GM18951 (cell line): ENCODE measurements at regions not wholly inside any gene's neighbourhood (a gene's known extent, or its start where the extent isn't known, plus 50 kb on each side); places are given as distances from the start of the nearest gene placed in this dataset.

ENCODE experiments used
- POLR2A ChIP-seq: IDR thresholded peaks from 4 replicates; pipeline ENCODE4 v1.6.1; 2011; ENCODE audit warnings: mild to moderate bottlenecking; ENCODE audit not compliant: insufficient read length, insufficient read depth; ENCODE audit errors: extremely low read depth
- in situ Hi-C: fragments of 300-500 bp; cut with MboI; formaldehyde crosslinking; loops from one replicate; pipeline ENCODE4 v1.12.0; 2022; ENCODE audit warnings: low sequenced_read_pairs, mixed read lengths, inconsistent platforms; ENCODE audit not compliant: unreplicated experiment

DNA sequence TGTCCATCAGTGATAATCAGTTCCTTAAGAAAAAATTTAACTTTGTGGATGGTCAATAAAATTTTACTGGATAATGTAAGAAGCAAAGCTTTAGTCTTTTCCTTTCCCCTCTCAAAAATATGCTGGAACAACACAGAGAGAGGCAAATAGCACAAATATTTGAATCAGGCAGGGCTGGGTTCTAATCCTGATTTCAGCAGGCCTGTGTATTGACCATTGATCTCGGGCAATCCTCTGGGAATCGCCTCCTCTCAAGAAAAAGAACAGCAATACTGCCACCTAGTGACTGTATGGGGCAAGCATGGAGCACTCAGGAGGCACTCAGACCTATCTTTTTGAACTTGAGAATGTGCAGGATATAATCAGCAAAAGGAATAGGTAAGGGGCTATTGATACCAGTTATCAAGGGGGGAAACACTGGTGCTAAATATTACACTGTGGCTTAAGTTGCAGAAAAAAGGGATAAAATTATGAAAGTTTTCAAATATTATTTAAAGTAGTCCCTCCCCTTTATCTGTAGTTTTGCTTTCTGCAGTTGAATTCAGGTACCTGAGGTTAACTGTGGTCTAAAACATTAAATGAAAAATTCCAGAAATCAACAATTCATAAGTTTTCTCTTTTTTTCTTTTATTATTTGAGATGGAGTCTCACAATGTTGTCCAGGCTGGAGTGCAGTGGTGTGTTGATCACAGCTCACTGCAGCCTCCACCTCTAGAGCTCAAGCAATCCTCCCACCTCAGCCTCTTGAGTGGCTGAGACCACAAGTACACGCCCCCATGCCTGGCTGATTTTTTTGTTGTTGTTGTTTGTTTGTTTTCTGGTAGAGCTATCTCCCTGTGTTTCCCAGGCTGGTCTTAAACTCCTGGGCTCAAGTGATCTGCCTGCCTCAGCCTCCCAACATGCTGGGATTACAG is 91.8 kb upstream of the NHSL1 start:
- no peak for TF ChIP-seq POLR2A
- in situ Hi-C loops = loop anchor here (25.0 kb wide), 1 partner anchor 771 kb away; the partner anchor contains the start of gene CITED2

DNA sequence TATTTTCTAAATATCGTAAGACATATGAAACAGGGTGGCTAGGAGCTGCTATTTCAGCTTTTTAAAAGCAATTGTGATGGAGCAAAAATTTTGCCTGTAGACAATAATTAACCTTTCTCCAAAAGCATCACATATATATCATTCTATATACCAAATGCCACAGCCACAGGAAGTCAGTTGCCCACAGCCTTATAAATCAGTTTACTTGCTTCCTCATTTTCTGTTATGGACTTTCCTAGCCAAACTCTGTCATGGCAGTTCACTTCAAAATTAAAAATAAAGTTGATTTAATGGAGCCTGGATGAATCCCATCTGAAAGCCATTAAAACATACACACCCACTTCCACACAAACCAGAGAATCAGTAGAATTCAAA is 93.4 kb upstream of the NHSL1 start:
- TF ChIP-seq POLR2A = no peak
- in situ Hi-C loops = loop anchor here (25.0 kb wide), 1 partner anchor 770 kb away; the partner anchor contains the start of gene CITED2

DNA sequence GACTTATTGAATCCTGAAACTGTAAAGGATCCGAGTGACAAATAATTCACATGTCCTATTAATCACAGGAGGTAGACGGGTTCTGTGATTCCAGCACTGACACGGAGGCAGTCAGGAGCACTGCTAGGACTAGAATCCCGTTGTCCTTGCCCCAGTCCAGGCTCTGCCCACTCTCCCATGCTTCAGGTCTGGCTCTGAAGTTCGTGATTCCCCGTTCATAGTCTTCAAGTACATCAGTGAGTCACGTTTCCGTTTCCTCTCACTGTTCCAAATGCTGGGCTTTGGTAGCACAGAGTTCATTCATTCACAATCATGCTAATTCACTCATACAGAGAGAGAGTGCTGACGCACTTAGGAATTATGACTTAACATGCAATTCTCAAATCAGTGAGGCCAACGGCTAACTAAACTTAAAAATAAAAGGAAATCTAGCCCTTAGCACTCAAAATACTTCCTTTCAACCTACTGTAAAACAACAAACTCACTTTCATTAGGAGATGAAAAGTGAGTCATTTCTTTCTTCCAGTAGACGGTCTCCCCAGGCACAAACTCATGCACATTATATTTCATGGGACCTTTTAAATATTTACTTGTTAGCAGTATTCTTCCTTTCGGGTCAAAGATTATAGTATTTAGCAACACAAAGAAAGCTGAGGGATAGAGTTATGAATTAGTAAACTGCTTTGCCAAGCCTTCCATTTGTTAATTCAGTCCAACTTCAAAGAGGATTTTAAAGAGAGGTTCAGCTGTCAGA is 94.0 kb upstream of the NHSL1 start:
- no peak for TF ChIP-seq POLR2A
- in situ Hi-C loops = loop anchor here (25.0 kb wide), 1 partner anchor 769 kb away; the partner anchor contains the start of gene CITED2

DNA sequence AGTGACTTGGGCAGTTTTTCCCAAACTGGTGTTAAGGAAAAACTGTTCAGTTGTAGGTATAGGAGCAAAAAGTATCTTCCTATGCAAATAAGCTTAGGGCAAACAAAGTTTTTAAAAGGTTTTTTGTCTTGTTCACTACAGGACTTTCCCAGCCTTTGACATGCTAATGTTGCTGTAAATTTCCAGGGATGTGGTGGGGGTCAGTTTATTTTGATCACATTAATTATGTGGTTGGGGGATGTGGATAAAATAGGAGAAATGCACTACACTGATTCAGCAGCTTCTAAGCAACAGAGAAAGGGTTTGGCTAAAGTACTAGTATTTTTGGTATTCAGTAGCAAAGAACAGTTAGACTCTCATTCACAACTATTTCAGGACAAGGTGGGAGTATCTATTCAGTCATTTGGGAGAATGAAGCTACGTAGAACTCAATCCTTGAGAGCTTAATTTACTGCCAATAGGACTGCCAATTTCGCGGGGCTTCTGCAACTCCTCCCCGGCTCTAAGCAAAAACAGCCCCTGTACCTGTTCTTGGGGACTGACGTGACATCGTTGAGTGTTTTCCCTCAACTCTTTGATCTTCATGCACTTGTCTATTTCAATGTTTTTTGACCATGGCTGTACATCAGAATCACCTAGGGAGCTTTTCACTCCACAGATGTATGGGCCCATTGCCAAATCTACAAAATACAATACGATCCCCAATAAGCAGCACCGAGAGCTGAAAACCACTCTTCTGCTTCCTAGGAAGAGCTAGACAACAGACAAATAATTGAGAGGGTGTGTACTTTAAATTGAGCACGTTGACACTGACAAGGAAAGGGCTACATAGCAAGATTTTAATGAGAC is 94.8 kb upstream of the NHSL1 start:
- no peak for TF ChIP-seq POLR2A
- in situ Hi-C loops = loop anchor here (25.0 kb wide), 1 partner anchor 768 kb away; the partner anchor contains the start of gene CITED2

DNA sequence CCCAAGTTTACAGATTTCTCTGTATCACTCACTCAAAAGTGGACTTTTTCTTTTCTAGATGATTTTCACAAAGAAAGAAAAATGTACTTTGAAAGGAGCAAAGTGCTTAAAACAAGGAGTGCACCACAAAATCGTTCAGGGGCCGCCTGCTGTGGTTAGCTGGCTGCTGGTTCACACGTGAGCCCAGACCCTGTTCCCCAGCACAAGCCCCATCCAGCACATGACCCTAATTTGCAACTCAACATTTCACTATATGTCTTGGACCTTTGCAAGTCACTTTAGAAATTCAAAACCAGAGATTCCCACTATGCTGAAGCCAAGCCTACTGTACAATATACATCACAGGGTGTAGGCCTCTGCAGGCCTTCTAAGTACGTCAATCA is 95.5 kb upstream of the NHSL1 start:
- in situ Hi-C loops = loop anchor here (25.0 kb wide), 1 partner anchor 768 kb away; the partner anchor contains the start of gene CITED2

DNA sequence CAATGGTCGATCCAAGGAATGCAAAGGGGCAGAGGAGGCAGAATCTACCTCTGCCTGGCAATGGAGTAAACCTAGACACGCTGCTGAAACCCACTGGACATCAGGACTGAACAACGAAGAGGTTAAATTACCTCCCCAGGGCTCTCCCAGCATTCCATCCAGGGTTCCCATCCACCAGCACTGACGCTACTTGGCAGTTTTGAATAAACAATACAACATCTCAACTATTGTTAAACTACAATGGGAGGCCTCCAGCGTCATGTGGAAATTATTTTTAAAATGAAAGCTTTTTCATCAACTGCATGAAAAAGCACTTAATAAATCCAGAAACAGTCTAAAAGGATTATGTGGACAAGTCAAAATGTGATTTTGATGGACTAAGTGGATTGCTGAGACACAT is 96.8 kb upstream of the NHSL1 start:
- TF ChIP-seq POLR2A = no peak
- in situ Hi-C loops = loop anchor here (25.0 kb wide), 1 partner anchor 766 kb away; the partner anchor contains the start of gene CITED2

More for the DNA sequence above, 95.5 kb upstream of the NHSL1 start:
- no peak for TF ChIP-seq POLR2A

DNA sequence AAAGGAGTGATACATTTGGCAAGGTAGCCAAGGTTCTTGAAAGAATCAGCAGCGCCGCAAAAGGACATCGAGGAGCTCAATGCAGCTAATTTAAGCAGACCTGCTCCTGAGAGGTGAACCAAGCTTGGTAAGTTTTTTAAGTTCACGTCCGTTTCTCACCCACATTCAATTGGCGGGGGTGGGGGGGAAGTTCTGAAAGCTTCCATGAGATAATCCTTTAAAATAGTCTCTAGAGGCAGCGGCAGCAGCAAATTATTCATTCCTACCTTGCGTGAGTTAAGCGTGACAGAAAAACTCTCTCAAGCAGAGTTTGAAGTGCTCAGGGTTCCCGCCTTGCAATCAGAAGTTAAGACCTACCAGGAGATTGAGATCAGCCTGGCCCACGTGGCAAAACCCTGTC is 97.3 kb upstream of the NHSL1 start:
- in situ Hi-C loops = loop anchor here (25.0 kb wide), 1 partner anchor 766 kb away; the partner anchor contains the start of gene CITED2
- no peak for TF ChIP-seq POLR2A

DNA sequence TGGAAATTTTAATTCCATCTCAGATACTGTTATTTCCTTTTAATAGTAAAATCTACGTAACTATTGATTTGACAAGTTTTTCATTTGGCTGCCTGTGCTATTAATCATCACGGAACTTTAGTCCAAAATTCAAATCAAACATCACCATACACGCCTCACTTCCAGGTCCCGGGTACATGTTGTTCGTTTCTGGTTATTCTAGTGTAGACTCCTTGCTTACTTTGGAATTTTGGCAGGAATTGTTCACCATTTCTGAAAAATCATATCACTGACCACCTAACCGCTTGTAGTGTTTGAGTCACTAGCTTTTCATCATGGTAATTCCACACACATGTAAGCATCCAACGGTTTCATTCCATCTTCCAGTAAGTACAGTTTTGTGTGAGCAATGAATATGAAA is 98.0 kb upstream of the NHSL1 start:
- no peak for TF ChIP-seq POLR2A
- in situ Hi-C loops = loop anchor here (25.0 kb wide), 1 partner anchor 765 kb away; the partner anchor contains the start of gene CITED2

DNA sequence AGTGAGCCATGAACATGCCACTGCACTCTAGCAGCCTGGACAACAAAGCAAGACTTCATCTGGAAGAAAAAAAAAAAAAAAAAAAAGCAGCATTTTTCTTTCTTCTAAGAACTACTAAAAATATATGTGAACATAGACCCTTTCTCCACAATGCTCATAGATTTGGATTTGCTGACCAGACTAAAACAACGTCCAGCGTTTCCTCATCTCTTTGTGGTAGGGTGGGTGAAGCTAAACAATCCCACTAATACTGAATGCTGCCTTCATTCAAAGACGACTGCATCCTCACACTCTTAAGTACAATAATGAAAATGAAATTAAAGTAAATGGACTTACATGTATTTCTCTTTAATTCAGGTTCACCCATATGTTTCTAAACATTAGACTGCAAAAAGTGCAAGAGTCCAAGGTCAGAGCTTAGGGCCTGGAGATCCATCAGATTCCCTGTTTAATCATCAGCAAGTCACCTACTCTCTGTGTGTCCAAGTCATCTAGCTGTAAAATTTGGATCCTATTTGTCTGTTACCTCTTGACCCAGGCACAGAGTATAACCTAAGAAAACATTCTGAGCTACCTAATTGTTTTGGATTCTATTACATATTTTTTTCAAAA is 99.4 kb upstream of the NHSL1 start:
- in situ Hi-C loops = loop anchor here (25.0 kb wide), 1 partner anchor 764 kb away; the partner anchor contains the start of gene CITED2
- TF ChIP-seq POLR2A = no peak

DNA sequence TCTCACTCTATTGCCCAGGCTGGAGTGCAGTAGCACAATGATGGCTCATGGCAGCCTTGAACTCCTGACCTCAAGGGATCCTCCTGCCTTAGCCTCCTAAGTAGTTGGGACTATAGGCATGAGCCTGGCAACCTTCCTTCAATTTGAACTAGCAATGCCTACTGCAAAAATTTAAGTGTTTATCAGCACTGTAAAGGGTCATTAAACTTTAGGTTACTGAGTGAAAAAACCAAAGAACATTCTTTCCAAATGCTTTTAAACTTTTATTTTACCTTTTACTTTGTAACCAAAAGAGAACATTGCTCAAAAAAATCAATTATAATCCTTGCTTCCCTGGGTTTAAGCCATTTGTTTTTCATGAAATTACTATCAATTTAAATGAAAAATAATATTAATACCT is 101.0 kb upstream of the NHSL1 start:
- in situ Hi-C loops = no loop called here
- TF ChIP-seq POLR2A = no peak

DNA sequence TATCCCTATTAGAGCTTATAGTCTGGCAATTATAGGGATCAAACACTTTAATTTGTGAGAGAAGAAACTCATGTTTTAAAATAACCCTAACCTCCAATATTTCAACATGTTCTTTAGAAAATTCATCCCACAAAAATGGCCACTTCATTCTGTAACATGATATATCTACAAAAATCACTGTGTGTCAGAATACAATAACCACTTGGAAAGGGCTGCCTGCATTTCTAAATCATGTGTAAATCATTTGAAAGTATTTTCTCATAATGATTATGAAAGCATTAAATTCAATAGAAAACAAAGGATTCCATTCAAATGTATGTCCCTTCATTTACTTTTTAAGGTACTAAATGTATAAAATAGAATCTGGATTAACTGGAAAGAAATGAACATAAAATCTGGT is 101.4 kb upstream of the NHSL1 start:
- in situ Hi-C loops = no loop called here
- no peak for TF ChIP-seq POLR2A

DNA sequence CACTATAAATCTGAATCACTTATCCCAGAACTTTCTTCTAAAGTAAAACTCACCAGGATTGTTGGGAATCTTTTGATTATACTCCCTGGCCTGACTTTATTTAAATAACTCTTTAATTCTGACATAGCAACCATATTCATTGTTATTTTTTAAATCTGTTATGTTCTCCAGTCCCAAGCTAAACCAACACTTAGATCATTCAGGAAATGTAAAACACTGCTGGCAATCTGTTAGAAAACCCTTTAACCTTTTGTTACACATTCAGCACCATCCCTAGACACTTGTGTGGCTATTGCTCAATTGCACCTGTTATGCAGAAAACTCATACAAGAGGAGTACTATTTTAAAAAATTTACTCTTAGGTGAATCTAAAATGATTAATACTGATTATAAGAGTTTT is 101.8 kb upstream of the NHSL1 start:
- TF ChIP-seq POLR2A = no peak
- in situ Hi-C loops = no loop called here

DNA sequence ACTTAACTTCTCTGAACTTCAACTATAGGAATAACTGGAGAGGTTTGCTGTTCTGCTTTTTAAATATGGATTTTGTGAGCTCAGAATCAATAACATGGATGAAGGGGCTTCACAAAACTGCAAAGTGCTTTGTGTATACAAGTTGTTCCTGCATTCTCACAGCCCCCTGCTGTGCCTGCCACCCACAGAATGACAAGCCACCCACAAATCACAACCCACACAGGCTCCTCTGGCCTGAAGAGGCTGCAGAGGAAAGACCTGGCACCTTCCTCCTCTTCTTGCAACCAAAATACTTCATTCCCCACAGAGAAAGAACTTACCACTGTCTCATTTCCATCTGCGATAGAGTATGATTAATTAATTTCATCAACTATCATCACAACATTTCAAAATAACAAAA is 106.7 kb upstream of the NHSL1 start:
- in situ Hi-C loops = no loop called here

More for the DNA sequence above, 106.7 kb upstream of the NHSL1 start:
- TF ChIP-seq POLR2A = no peak
